ENCODE measurements at regions not wholly inside any gene's neighbourhood (a gene's known extent, or its start where the extent isn't known, plus 50 kb on each side); places are given as distances from the start of the nearest gene placed in this dataset.
"Not testable (repeated sequence)": the region's sequence is repeated elsewhere in the genome, so short reads cannot be mapped to it uniquely, and the experiment has no call there.

GRCh38 chr15:35286721-35287120 is 201.6 kb upstream of the NANOGP8 start:
- no peak for DNase-seq
- intact Hi-C loops (cut with DNase I): loop anchor here (5.0 kb wide), 1 partner anchor 1591 kb away; no protein-coding TSS in a partner anchor

GRCh38 chr15:35282965-35283496 is 197.9 kb upstream of the NANOGP8 start:
- intact Hi-C loops (cut with DNase I): no loop called here
- DNase-seq: no peak

GRCh38 chr15:35281515-35281914 is 196.4 kb upstream of the NANOGP8 start:
- DNase-seq: no peak
- intact Hi-C loops (cut with DNase I): no loop called here

- intact Hi-C loops (cut with DNase I): no loop called here
- no peak for DNase-seq
Observed at GRCh38 chr15:35279811-35280210, 194.7 kb upstream of the NANOGP8 start.

- DNase-seq: no peak
- intact Hi-C loops (cut with DNase I): no loop called here
Observed at GRCh38 chr15:35271371-35272043, 186.4 kb upstream of the NANOGP8 start.

GRCh38 chr15:35260941-35261340 is 175.8 kb upstream of the NANOGP8 start:
- DNase-seq: no peak
- intact Hi-C loops (cut with DNase I): no loop called here

- DNase-seq; intact Hi-C loops (cut with DNase I): not testable (repeated sequence)
Observed at GRCh38 chr15:35260274-35260673, 175.2 kb upstream of the NANOGP8 start.

GRCh38 chr15:35256551-35256950 is 171.5 kb upstream of the NANOGP8 start:
- intact Hi-C loops (cut with DNase I): no loop called here
- no peak for DNase-seq

GRCh38 chr15:35256141-35256540 is 171.0 kb upstream of the NANOGP8 start:
- intact Hi-C loops (cut with DNase I): no loop called here
- DNase-seq: no peak

- intact Hi-C loops (cut with DNase I); DNase-seq: not testable (repeated sequence)
Observed at GRCh38 chr15:35254908-35255307, 169.8 kb upstream of the NANOGP8 start.

- intact Hi-C loops (cut with DNase I): no loop called here
- no peak for DNase-seq
Observed at GRCh38 chr15:35254062-35254461, 169.0 kb upstream of the NANOGP8 start.

- intact Hi-C loops (cut with DNase I): no loop called here
- DNase-seq: no peak
Observed at GRCh38 chr15:35252351-35252865, 167.3 kb upstream of the NANOGP8 start.

GRCh38 chr15:35247150-35247549 is 162.1 kb upstream of the NANOGP8 start:
- intact Hi-C loops (cut with DNase I): no loop called here
- DNase-seq: no peak

GRCh38 chr15:35246451-35246850 is 161.4 kb upstream of the NANOGP8 start:
- intact Hi-C loops (cut with DNase I): no loop called here
- no peak for DNase-seq

- intact Hi-C loops (cut with DNase I): not testable (repeated sequence)
Observed at GRCh38 chr15:35245681-35246080, 160.6 kb upstream of the NANOGP8 start.

GRCh38 chr15:35244227-35244626 is 159.1 kb upstream of the NANOGP8 start:
- intact Hi-C loops (cut with DNase I): no loop called here
- DNase-seq: no peak

More at GRCh38 chr15:35245681-35246080, 160.6 kb upstream of the NANOGP8 start:
- not testable (repeated sequence) for DNase-seq

GRCh38 chr15:35243758-35244157 is 158.7 kb upstream of the NANOGP8 start:
- intact Hi-C loops (cut with DNase I): no loop called here

GRCh38 chr15:35239693-35240092 is 154.6 kb upstream of the NANOGP8 start:
- DNase-seq; intact Hi-C loops (cut with DNase I): not testable (repeated sequence)

More at GRCh38 chr15:35243758-35244157, 158.7 kb upstream of the NANOGP8 start:
- no peak for DNase-seq

- intact Hi-C loops (cut with DNase I): not testable (repeated sequence)
Observed at GRCh38 chr15:35238448-35238847, 153.4 kb upstream of the NANOGP8 start.

GRCh38 chr15:35229085-35229484 is 144.0 kb upstream of the NANOGP8 start:
- DNase-seq: no peak
- intact Hi-C loops (cut with DNase I): no loop called here

More at GRCh38 chr15:35238448-35238847, 153.4 kb upstream of the NANOGP8 start:
- not testable (repeated sequence) for DNase-seq

- intact Hi-C loops (cut with DNase I): no loop called here
Observed at GRCh38 chr15:35218215-35218614, 133.1 kb upstream of the NANOGP8 start.

GRCh38 chr15:35215093-35215492 is 130.0 kb upstream of the NANOGP8 start:
- DNase-seq: no peak
- intact Hi-C loops (cut with DNase I): no loop called here

More at GRCh38 chr15:35218215-35218614, 133.1 kb upstream of the NANOGP8 start:
- no peak for DNase-seq

Data from posterior cingulate gyrus (tissue), 11 donors.